GM04503 (cell line): ENCODE measurements at regions not wholly inside any gene's neighbourhood (a gene's known extent, or its start where the extent isn't known, plus 50 kb on each side); places are given as distances from the start of the nearest gene placed in this dataset.
A peak's percentile ranks its signal among the peaks of the same experiment; 100 is the strongest.
"Not testable (repeated sequence)": the region's sequence is repeated elsewhere in the genome, so short reads cannot be mapped to it uniquely, and the experiment has no call there.

Source experiments
- DNase-seq: peaks from one replicate; pipeline ENCODE4 v3.0.0-alpha.2; 2012; ENCODE audit warnings: low read depth

GRCh38 chr16:60127196-60127595, 1393.1 kb upstream of the GOT2 start:
- DNase-seq = no peak

GRCh38 chr16:60126115-60126514, 1392.0 kb upstream of the GOT2 start:
- DNase-seq = not testable (repeated sequence)

GRCh38 chr16:60123392-60124023, 1389.4 kb upstream of the GOT2 start:
- DNase-seq = no peak

- DNase-seq = no peak
Observed at GRCh38 chr16:60120586-60120985, 1386.5 kb upstream of the GOT2 start.

DNA sequence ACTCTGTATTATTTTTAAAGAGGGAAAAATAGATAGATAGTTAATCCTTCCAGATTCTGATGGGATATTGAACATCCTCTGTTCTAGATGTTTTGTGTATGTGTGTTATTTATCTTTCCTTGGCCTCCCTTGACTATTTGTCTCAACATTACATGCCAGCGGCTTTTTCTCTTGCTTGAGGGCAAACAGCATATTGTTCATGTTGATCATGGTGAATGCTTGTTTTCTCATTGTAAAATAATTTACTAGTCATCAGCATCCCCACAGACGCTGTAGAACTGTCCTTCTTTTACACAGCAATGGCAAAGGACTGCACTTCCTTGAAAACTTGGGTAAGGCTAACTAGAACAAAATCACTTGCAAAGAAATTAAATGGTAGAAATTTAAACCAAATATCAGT, 1376.4 kb upstream of the GOT2 start:
- DNase-seq = no peak

DNA sequence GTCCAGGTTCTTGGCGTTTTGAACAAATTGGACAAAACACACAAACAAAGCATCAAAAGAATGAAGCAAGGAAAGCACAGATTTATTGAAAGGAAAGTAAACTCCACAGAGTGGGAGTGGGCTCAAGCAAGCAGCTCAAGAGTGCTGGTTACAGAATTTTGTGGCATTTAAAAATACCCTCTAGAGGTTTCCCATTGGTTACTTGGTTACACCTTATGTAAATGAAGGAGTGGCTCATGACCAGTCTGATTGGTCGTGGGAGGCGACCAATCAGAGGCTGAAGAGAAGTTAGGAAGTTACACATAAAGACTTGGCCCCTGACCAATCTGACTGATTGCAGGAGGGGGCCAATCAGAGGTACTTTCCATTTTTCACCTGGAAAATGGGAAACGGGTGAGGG, 1373.8 kb upstream of the GOT2 start:
- DNase-seq = no peak

GRCh38 chr16:60107437-60107836, 1373.3 kb upstream of the GOT2 start:
- peak; percentile 51 for DNase-seq

GRCh38 chr16:60100371-60100770, 1366.3 kb upstream of the GOT2 start:
- no peak for DNase-seq

DNA sequence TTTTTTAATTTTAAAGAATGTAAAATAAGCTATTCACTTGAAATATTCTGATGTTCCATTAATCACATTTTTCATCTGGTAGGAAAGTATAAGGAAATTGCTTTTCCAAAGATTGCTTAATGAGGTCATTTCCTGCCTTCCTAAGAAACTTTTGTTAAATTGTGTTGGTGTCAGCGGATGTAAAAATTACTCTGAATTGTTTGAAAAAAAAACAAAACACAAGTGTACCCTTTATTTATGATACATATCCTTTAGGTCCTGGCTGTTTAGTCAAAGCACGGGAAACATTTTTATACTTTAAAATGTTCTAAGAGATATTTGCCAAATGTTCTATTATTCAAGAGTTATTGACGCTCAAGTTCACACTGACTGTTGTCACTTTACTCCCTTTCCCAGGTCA, 1357.4 kb upstream of the GOT2 start:
- DNase-seq = no peak

DNA sequence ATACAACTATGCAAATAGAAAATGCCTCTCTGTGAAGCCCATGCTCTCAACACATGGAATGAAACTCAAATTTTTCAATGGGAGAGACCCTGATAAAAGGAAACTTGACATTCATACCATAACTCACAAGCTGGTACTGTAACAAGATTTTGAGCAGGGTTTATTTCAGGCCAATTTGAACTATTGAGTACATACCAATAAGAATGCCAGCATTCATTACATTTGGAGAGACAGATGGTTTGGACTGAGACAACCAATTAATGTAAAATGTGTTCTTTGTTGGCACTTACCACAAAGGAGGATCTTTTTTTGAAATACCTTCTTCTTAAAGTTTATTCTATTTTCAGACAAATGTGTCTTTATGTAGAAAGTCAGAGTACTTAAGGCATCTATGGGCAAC, 1357.0 kb upstream of the GOT2 start:
- DNase-seq = no peak

GRCh38 chr16:60087530-60087929, 1353.4 kb upstream of the GOT2 start:
- no peak for DNase-seq

GRCh38 chr16:60078819-60079218, 1344.7 kb upstream of the GOT2 start:
- not testable (repeated sequence) for DNase-seq

- no peak for DNase-seq
Observed at GRCh38 chr16:60077861-60078260, 1343.7 kb upstream of the GOT2 start.

- no peak for DNase-seq
Observed at GRCh38 chr16:60074378-60074777, 1340.3 kb upstream of the GOT2 start.

DNA sequence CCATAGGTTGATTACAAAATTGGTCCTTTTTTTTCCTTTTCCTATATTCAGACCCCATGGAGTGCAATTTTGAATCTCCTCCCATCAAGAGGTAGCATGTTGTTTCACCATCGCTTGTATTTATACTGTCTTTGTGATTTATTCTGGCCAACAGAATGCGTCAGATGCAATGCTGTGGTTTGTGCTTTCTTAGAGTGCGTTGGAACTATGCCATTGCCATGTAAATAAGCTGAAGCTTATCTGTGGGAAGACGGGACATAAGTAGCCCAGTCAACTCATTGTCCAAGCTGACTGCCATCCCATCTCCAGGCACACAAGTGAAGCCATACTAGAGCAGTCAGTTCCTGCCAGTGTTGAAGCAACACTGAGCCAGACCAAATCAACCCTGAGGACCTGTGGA, 1339.3 kb upstream of the GOT2 start:
- no peak for DNase-seq

- no peak for DNase-seq
Observed at GRCh38 chr16:60064026-60064425, 1329.9 kb upstream of the GOT2 start.

DNA sequence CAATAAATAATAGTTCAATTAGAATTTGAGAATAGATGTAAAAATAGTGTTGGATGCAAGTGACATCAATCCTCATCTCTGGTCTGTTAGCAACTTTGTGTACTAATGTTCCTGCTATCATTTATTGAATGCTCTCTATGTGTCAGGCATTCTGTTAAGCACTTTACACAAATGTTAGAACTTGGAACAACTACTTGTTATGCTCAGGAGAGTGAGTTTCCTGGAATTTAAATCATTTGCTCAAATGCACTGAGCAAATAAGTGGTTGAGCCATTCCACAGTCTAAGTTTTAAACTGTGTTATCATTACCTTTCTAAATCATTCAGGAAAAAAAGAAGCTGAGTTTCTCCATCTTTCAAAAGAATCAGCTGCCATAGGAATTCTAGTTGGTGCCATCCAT, 1327.3 kb upstream of the GOT2 start:
- DNase-seq = no peak

- DNase-seq = no peak
Observed at GRCh38 chr16:60060731-60061130, 1326.6 kb upstream of the GOT2 start.

DNA sequence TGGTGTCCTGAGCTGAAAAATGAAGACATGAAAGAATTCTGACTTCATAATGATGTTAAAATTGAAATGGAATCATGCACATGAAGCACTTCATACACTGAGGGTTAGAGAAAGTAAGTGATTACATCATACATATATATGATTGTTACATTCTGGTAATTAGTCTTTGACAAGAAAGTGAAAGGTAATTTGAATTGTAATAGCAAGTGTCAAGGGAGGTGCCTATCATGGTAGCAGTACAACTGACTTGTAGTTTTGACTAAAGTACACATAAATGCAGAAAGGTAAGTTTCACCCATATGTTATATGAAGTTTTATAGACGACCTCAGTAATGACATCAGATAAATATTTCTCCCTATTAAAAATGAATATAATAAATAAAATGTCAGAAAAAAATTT, 1325.0 kb upstream of the GOT2 start:
- no peak for DNase-seq

GRCh38 chr16:60041671-60042070, 1307.6 kb upstream of the GOT2 start:
- no peak for DNase-seq

DNA sequence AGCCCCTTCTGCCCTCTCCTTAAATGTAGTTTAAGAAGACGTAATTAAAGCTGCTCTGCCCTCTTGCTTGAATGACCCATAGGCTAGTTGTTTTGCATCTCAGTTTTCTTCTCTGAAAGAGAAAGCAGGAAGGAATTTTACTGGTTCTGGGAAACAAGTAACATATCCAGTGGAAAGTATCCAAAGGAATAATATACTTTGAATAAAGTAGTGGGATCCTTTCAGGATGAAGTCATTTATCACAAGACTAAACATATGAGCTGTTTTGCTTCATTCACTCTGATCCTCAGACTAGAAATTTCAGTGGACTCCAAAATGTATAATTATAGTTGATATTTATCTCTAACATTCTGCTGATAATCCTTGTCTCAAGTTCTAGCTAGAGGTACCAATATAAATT, 1297.6 kb upstream of the GOT2 start:
- DNase-seq = no peak

DNA sequence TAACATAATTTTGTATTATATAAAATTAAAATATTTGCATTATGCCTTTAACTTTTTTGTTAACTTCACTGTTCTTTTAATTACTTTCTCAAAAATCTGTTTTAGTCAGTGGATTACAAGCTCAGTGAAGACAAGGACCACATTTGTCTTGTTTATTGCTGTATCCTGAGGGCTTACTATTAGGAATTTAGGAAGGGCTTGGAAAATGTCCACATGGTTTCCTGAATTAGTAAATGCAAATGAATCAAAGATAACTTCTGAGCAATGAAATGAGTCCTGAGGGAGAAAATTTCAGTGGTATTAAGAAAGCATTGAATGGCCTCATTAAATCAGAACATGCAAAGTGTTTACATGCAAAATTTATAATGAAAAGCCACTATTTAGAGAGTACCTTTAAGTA, 1293.2 kb upstream of the GOT2 start:
- no peak for DNase-seq

- DNase-seq = no peak
Observed at GRCh38 chr16:60013076-60013475, 1279.0 kb upstream of the GOT2 start.

DNA sequence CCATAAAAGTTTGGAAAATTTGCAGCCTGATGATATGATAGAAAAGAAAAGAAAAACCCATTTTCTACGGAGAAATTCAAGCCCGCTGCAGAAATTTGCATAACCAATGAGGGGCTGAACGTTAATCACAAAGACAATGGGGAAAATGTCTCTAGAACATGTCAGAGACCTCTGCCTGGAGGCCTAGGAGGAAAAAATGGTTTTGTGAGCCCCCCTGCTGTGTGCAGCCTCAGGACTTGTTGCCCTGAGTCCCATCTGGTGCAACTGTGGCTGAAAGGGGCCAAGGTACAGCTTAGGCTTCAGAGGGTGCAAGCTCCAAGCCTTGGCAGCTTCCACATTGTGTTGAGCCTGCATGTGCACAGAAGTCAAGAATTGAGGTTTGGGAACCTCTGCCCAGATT, 1267.4 kb upstream of the GOT2 start:
- no peak for DNase-seq

DNA sequence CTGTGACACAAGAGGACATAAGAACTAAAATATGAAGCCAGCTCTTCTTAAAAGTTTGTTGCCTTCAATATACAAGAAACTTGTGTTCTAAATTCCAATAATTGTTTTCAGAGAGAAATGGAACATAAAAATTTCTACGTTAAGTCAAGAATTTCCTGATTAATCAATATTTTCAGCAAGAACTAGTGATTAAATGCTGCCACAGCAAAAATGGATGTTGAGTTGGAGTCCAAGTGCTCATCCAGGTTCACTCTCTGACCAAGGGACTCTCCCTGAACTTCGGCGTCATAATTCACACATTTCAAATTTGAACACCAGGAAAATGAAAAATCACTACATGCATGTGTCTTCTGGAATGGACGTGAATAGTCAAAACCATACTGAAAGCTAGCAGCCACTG, 1263.6 kb upstream of the GOT2 start:
- no peak for DNase-seq
